Smooth muscle cell (in vitro differentiated cells): ENCODE measurements at regions not wholly inside any gene's neighbourhood (a gene's known extent, or its start where the extent isn't known, plus 50 kb on each side); places are given as distances from the start of the nearest gene placed in this dataset.

ENCODE experiments used
- DNase-seq: peaks from one replicate; lab custom pipeline; 2025; ENCODE audit not compliant: unreplicated experiment; lab: John Stamatoyannopoulos, UW
- H2AFZ ChIP-seq: fragments of 200-600 bp; sonication (generic); 2 replicates; pipeline ENCODE4 v1.6.0; 2016; ENCODE audit warnings: antibody characterized with exemption, low read depth, mild to moderate bottlenecking
- H3F3A ChIP-seq: fragments of 200-600 bp; sonication (generic); 2 replicates; pipeline ENCODE4 v1.6.0; 2017; ENCODE audit warnings: antibody characterized with exemption, low read depth
- H3K27ac ChIP-seq: fragments of 200-600 bp; sonication (generic); 2 replicates; pipeline ENCODE4 v1.5.1; 2016; ENCODE audit warnings: low read depth, mild to moderate bottlenecking
- H3K27me3 ChIP-seq: fragments of 200-600 bp; sonication (generic); 2 replicates; pipeline ENCODE4 v1.6.1; 2016; ENCODE audit warnings: low read depth, mild to moderate bottlenecking
- H3K36me3 ChIP-seq: fragments of 200-600 bp; sonication (generic); 2 replicates; pipeline ENCODE4 v1.5.1; 2016; ENCODE audit warnings: low read depth
- H3K4me1 ChIP-seq: fragments of 200-600 bp; sonication (generic); 2 replicates; pipeline ENCODE4 v1.5.1; 2016; ENCODE audit warnings: low read depth
- H3K4me2 ChIP-seq: fragments of 200-600 bp; sonication (generic); 2 replicates; pipeline ENCODE4 v1.6.0; 2016; ENCODE audit warnings: mild to moderate bottlenecking
- H3K4me3 ChIP-seq: fragments of 200-600 bp; sonication (generic); 2 replicates; pipeline ENCODE4 v1.5.1; 2016; ENCODE audit warnings: mild to moderate bottlenecking
- H3K79me2 ChIP-seq: fragments of 200-600 bp; sonication (generic); 2 replicates; pipeline ENCODE4 v1.6.0; 2016; ENCODE audit warnings: low read depth, mild to moderate bottlenecking
- H3K9ac ChIP-seq: fragments of 200-600 bp; sonication (generic); 2 replicates; pipeline ENCODE4 v1.6.0; 2016; ENCODE audit warnings: low read depth
- H3K9me3 ChIP-seq: fragments of 200-600 bp; sonication (generic); replicated peaks from 2 replicates; pipeline ENCODE4 v1.5.1; 2016; ENCODE audit warnings: low read depth
- H4K20me1 ChIP-seq: fragments of 200-600 bp; sonication (generic); 2 replicates; pipeline ENCODE4 v1.6.0; 2016; ENCODE audit warnings: low read depth
- CTCF ChIP-seq: fragments of 200-600 bp; sonication (generic); IDR thresholded peaks from 2 replicates; pipeline ENCODE4 v1.5.1; 2017; ENCODE audit warnings: borderline replicate concordance, mild to moderate bottlenecking, antibody characterized with exemption; ENCODE audit not compliant: insufficient read depth, poor library complexity, severe bottlenecking
- WGBS: methylation state at CpG from one replicate; pipeline ENCODE4 v1.1.7; 2016; ENCODE audit warnings: low lambda C conversion rate; 5-methylcytosine and 5-hydroxymethylcytosine counted together

DNA sequence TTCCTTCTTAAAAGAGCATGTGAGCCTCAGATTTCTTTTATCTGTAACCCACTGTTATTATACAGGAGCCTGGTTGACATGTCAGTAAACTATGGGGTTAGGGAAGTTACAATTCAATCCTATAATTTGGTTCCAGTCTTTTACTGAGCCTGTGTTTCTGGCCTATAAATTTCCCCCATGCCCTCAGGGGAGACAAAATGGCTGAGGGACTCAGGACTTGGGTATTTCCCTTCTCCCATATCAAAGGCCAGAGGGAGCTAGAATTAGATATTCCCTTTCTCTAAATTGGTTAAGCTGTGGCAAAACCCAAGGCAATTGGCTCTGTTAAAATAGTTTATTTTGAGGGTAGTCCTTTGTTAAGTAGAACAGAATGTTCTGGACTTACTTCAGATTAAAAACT is 823.2 kb downstream of the TLE1 start:
- Histone ChIP-seq H3K36me3 (no peaks in the 10 kb centered on the region), H3F3A (peaks cover 3% of the 10 kb centered on the region), H3K9ac (no peak overlapping the region), H2AFZ (no peak overlapping the region), H3K79me2 (no peaks in the 10 kb centered on the region), H4K20me1 (no peaks in the 10 kb centered on the region), H3K9me3 (peaks cover 3% of the 10 kb centered on the region), H3K27me3 (no peaks in the 10 kb centered on the region), H3K4me2 (no peak overlapping the region), H3K4me3 (no peak overlapping the region), H3K27ac (no peak overlapping the region), H3K4me1 (no peaks in the 10 kb centered on the region)
- TF ChIP-seq CTCF, result no peak
- DNase-seq, result no peak

- no peak for DNase-seq
- no peak for TF ChIP-seq CTCF
- no peak overlapping the region for H3K4me3 ChIP-seq
- no peaks in the 10 kb centered on the region for H3K27me3 ChIP-seq
- H4K20me1 ChIP-seq, result no peaks in the 10 kb centered on the region
- H3F3A ChIP-seq, result no peaks in the 10 kb centered on the region
- 88% methylated on average over 1 of the region's 1 CpG for WGBS
- H3K27ac ChIP-seq, result no peak overlapping the region
- H3K36me3 ChIP-seq, result no peaks in the 10 kb centered on the region
- H3K4me2 ChIP-seq, result no peak overlapping the region
- H3K9ac ChIP-seq, result no peak overlapping the region
- no peaks in the 10 kb centered on the region for H3K9me3 ChIP-seq
- H2AFZ ChIP-seq, result peak overlapping the region; percentile 7
- no peaks in the 10 kb centered on the region for H3K79me2 ChIP-seq
- H3K4me1 ChIP-seq, result no peaks in the 10 kb centered on the region
These were observed 846.3 kb downstream of the TLE1 start for GRCh38 chr9:80843028-80843427.

GRCh38 chr9:80842389-80842788 is 847.0 kb downstream of the TLE1 start:
- Histone ChIP-seq H3K4me2 (no peak overlapping the region), H3K27ac (no peak overlapping the region), H3K4me1 (no peaks in the 10 kb centered on the region), H3K9ac (no peak overlapping the region), H3K9me3 (no peaks in the 10 kb centered on the region), H2AFZ (no peak overlapping the region), H3K27me3 (no peaks in the 10 kb centered on the region), H4K20me1 (no peaks in the 10 kb centered on the region), H3K4me3 (no peak overlapping the region), H3F3A (no peaks in the 10 kb centered on the region), H3K79me2 (no peaks in the 10 kb centered on the region), H3K36me3 (no peaks in the 10 kb centered on the region)
- WGBS, result 95% methylated on average over 6 of the region's 6 CpGs
- TF ChIP-seq CTCF, result no peak
- DNase-seq, result no peak

DNA sequence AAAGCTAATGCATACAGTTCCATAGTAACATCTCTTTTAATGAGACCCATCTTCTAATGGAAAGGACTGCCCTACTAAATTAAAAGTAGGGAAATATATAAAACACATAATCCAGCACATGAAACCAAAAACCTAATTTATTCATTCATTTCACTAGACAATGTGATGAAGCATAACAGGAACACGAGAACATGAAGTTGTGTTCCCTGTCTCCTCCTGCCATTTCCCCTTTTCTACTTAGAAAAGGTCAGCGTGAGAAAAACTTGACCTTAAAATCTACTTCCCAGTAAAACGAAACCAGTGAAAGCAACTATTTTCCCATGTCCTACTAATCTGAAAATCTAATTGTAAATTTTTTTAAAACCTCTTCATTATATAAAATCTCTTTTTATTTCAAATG is 847.5 kb downstream of the TLE1 start:
- Histone ChIP-seq H4K20me1 (no peaks in the 10 kb centered on the region), H3K27me3 (no peaks in the 10 kb centered on the region), H3K9ac (no peak overlapping the region), H3F3A (no peaks in the 10 kb centered on the region), H2AFZ (no peak overlapping the region), H3K27ac (no peak overlapping the region), H3K4me1 (no peaks in the 10 kb centered on the region), H3K9me3 (no peaks in the 10 kb centered on the region), H3K79me2 (no peaks in the 10 kb centered on the region), H3K4me2 (no peak overlapping the region), H3K4me3 (no peak overlapping the region), H3K36me3 (no peaks in the 10 kb centered on the region)
- no peak for DNase-seq
- WGBS, result 94% methylated on average over 3 of the region's 3 CpGs
- no peak for TF ChIP-seq CTCF
